Activated CD8-positive, alpha-beta T cell treated with anti-CD3 and anti-CD28 coated beads for 36 hours (primary cell): ENCODE measurements at regions not wholly inside any gene's neighbourhood (a gene's known extent, or its start where the extent isn't known, plus 50 kb on each side); places are given as distances from the start of the nearest gene placed in this dataset.

ENCODE experiments used
- ATAC-seq: fragments of 200-7000 bp; cut with Tn5 transposase; one replicate; pipeline ENCODE4 v1.10.0; 2021; ENCODE audit warnings: mild to moderate bottlenecking, moderate library complexity
- CTCF ChIA-PET: fragments of 350-600 bp; sonication (Branson Sonifier 250); formaldehyde crosslinking; loops from one replicate; lab custom pipeline; 2021; ENCODE audit warnings: antibody characterized with exemption; lab: Charles Lee
- POLR2A ChIA-PET: fragments of 350-600 bp; sonication (Branson Sonifier 250); formaldehyde crosslinking; loops from one replicate; lab custom pipeline; 2021; ENCODE audit warnings: antibody characterized with exemption; lab: Charles Lee
- DNase-seq: peaks from one replicate; pipeline ENCODE4 v3.0.0-alpha.2; 2020
- H3K27ac Mint-ChIP-seq: one replicate; pipeline ENCODE4 v1.8.0; 2021; ENCODE audit warnings: mild to moderate bottlenecking, mixed read lengths
- H3K27me3 Mint-ChIP-seq: one replicate; pipeline ENCODE4 v1.8.0; 2021; ENCODE audit warnings: mixed read lengths
- H3K36me3 Mint-ChIP-seq: one replicate; pipeline ENCODE4 v1.8.0; 2021; ENCODE audit warnings: low read depth, mixed read lengths
- H3K4me1 Mint-ChIP-seq: one replicate; pipeline ENCODE4 v1.8.0; 2021; ENCODE audit warnings: low read depth, mixed read lengths
- H3K4me3 Mint-ChIP-seq: one replicate; pipeline ENCODE4 v1.8.0; 2021; ENCODE audit warnings: mild to moderate bottlenecking, moderate library complexity, mixed read lengths
- H3K9me3 Mint-ChIP-seq: one replicate; pipeline ENCODE4 v1.8.0; 2021; ENCODE audit warnings: mixed read lengths
- CTCF ChIP-seq: fragments of 200-600 bp; IDR thresholded peaks from one replicate; pipeline ENCODE4 v1.8.0; 2022; ENCODE audit warnings: antibody characterized with exemption, mild to moderate bottlenecking
- intact Hi-C: fragments of 100-400 bp; cut with micrococcal nuclease; formaldehyde crosslinking; loops from one replicate; pipeline ENCODE4 v1.10.0; 2022

DNA sequence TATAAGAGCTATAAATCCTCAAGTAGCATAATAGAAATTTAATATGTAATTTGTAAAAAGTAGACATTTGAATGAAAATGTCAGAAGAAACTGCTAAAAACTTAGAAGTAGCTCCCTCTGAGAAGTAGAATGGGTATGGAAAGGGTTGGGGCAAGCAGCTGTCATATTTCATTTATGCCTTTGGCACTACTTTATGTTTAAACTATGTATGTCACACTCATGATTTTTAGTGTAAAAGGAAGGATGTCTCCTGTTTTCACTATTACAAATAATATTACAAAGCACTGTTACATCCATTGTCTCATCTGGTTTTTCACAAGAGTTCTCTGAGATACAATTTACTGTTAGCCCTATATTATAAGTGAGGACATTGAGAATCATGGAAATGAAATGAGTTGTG is 96.3 kb upstream of the ZNF462 start:
- no peak overlapping the region for H3K4me3 Mint-ChIP-seq
- H3K27ac Mint-ChIP-seq: no peak overlapping the region
- H3K4me1 Mint-ChIP-seq: no peaks in the 10 kb centered on the region
- ChIA-PET CTCF (no interaction called here), POLR2A (no interaction called here)
- TF ChIP-seq CTCF: no peak
- no peaks in the 10 kb centered on the region for H3K36me3 Mint-ChIP-seq
- H3K9me3 Mint-ChIP-seq: peaks cover 2% of the 10 kb centered on the region
- no peak for DNase-seq
- no peaks in the 10 kb centered on the region for H3K27me3 Mint-ChIP-seq
- no peak for ATAC-seq
- intact Hi-C loops: no loop called here

DNA sequence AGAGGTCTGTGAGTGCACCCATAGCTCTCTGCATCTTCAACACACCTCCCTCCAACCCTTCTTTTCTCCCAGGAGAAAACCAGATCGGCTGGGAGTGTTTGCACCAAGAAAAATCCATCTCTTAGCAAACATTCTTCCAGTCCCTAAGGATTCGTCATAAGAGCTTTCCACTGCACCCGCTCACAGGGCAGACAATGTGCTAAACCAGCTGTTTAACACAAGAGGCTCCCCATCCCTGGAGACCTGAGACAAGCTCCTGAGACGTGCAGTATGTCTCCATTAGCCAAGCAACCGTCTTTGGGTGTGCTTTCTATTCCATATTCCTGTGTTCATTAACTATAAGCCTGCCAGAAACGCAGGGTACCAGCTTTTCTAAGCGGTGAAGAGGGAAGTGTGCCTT is 93.6 kb upstream of the ZNF462 start:
- no peak for DNase-seq
- intact Hi-C loops: no loop called here
- ChIA-PET CTCF (no interaction called here), POLR2A (no interaction called here)
- no peak for ATAC-seq
- no peak overlapping the region for H3K27ac Mint-ChIP-seq
- H3K27me3 Mint-ChIP-seq: no peaks in the 10 kb centered on the region
- H3K4me3 Mint-ChIP-seq: no peak overlapping the region
- H3K9me3 Mint-ChIP-seq: no peaks in the 10 kb centered on the region
- H3K36me3 Mint-ChIP-seq: no peaks in the 10 kb centered on the region
- no peak for TF ChIP-seq CTCF
- H3K4me1 Mint-ChIP-seq: no peaks in the 10 kb centered on the region

DNA sequence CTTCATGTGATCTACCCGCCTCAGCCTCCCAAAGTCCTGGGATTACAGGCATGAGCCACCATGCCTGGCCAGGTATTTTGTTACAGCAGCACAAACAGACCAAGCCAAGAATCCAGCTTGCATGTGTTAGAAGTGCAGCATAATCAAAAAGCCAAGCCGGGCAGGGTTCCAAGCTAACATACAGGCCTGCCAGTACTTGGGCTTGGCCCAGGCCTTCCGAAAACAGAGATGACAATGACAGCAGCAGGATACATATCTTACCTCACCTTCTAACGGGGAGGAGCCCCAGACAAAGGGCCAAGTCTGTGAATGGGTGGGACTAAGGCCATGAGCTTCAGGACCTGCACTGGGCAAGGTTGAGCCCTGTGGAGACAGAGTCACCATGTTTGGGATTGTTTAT is 91.4 kb upstream of the ZNF462 start:
- Mint-ChIP-seq H3K4me3 (no peak overlapping the region), H3K27ac (no peak overlapping the region), H3K4me1 (no peaks in the 10 kb centered on the region), H3K36me3 (no peaks in the 10 kb centered on the region), H3K9me3 (no peaks in the 10 kb centered on the region), H3K27me3 (no peaks in the 10 kb centered on the region)
- TF ChIP-seq CTCF: no peak
- intact Hi-C loops: no loop called here
- CTCF ChIA-PET: no interaction called here
- ATAC-seq: no peak
- no peak for DNase-seq
- POLR2A ChIA-PET: no interaction called here

DNA sequence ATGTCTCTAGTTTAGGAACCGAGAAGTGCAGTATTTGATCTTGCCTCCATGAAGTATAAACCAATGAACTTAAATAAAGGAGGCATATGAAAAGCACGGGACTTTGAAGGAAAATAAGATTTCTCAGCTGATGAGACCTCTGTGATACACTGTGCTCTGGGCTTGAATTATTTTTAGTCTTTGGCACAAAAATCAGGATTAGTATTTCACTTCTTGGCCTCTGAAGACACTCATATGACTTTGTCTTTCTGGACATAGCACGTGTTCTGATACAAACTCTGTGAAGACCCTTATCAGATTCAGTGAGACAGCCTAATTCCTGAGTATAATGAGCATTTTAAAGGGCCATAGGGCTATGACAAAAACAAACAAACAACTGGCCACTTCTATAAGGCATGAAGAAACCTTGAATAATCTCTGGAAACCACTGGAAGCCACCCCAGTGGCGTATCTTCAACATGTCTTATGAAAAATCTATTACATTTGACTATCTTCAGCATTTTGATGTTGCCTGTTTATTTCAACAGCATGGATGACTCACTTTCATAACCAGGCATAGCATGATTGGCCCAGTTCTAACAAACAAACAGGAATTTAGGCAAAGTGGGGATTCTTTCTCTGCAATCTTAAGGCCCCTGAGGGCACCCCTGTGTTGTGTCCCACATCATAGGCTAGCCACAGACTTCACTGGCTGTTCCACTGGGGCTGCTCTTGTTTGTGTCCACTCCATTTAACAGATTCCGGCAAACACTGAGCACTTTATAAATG is 90.3 kb upstream of the ZNF462 start:
- POLR2A ChIA-PET: no interaction called here
- TF ChIP-seq CTCF: no peak
- CTCF ChIA-PET: no interaction called here
- no peaks in the 10 kb centered on the region for H3K4me1 Mint-ChIP-seq
- no peaks in the 10 kb centered on the region for H3K27me3 Mint-ChIP-seq
- H3K36me3 Mint-ChIP-seq: no peaks in the 10 kb centered on the region
- intact Hi-C loops: no loop called here
- H3K27ac Mint-ChIP-seq: no peak overlapping the region
- no peaks in the 10 kb centered on the region for H3K9me3 Mint-ChIP-seq
- ATAC-seq: no peak
- no peak for DNase-seq
- H3K4me3 Mint-ChIP-seq: no peak overlapping the region

DNA sequence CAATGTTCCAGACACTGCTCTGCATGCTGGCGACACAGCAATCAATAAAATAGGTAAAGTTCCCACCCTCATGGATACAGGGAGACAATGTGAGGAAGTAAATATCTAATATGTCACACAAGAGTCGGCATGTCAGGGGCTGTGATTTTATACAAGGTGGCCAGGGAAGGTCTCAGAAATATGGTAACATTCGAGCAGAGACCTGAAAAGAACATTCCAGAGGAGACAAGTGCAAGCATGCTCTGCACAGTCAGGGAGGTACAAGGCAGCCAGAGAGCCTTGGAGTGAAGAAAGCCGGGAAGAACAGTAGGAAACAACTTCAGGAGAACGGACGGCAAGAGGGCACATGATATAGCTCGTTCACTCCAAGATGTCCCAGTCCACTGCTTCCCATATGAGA is 89.2 kb upstream of the ZNF462 start:
- POLR2A ChIA-PET: no interaction called here
- intact Hi-C loops: no loop called here
- no peaks in the 10 kb centered on the region for H3K27me3 Mint-ChIP-seq
- no peak for TF ChIP-seq CTCF
- ATAC-seq (no peak), DNase-seq (no peak)
- H3K36me3 Mint-ChIP-seq: no peaks in the 10 kb centered on the region
- CTCF ChIA-PET: no interaction called here
- H3K9me3 Mint-ChIP-seq: no peaks in the 10 kb centered on the region
- no peaks in the 10 kb centered on the region for H3K4me1 Mint-ChIP-seq
- H3K27ac Mint-ChIP-seq: no peak overlapping the region
- no peak overlapping the region for H3K4me3 Mint-ChIP-seq
